K562 (cell line): ENCODE measurements at regions not wholly inside any gene's neighbourhood (a gene's known extent, or its start where the extent isn't known, plus 50 kb on each side); places are given as distances from the start of the nearest gene placed in this dataset.
A peak's percentile ranks its signal among the peaks of the same experiment; 100 is the strongest.

Source experiments
- ATAC-seq: fragments of 200-7000 bp; cut with Tn5 transposase; 3 replicates; pipeline ENCODE4 v1.9.1; 2020; ENCODE audit warnings: moderate library complexity
- BruUV-seq: library from RNA; stranded (reverse); fragments of 400-500 nt; replicated peaks from 2 replicates; lab custom pipeline; 2021; lab: Mats Ljungman, UMichigan
- CTCF ChIA-PET: fragments of 300-600 bp; formaldehyde crosslinking; extraction: SDS; loops from one replicate; lab custom pipeline; 2021; ENCODE audit warnings: low intra/inter-chr PET ratio; lab: Yijun Ruan, JAX
- POLR2A ChIA-PET: fragments of 300-600, 350-650 bp; sonication (Branson Sonifier 250); formaldehyde crosslinking; extraction: SDS; loops from one replicate; lab custom pipeline; 2021; ENCODE audit warnings: antibody characterized with exemption, inconsistent platforms; lab: Yijun Ruan, JAX
- DNase-seq, 4 experiments: peaks; one replicate each; pipeline versions ENCODE4 v3.0.0 to v3.0.0-alpha.2; 2011 to 2018; ENCODE audit warnings: low spot score in 3 of 4, mixed read lengths in 3 of 4; ENCODE audit errors: extremely low read depth in 1 of 4
- FAIRE-seq: peaks from 2 replicates; lab custom pipeline; 2011; peaks lifted over from hg19 to GRCh38; lab: Jason Lieb, UNC
- H2AFZ ChIP-seq: 2 replicates; pipeline ENCODE4 v1.6.0; 2011; ENCODE audit warnings: low read depth, low read length, control low read depth, inconsistent platforms
- H3K27ac ChIP-seq: fragments of 200-600 bp; 3 replicates; pipeline ENCODE4 v1.8.0; 2011; ENCODE audit warnings: low read depth, mild to moderate bottlenecking, control low read depth, inconsistent platforms, low read length, moderate library complexity, mixed read lengths; ENCODE audit errors: extremely low read depth
- H3K27me3 ChIP-seq, 2 experiments: fragments of 300-600 bp in 1 of 2; 2 replicates in 1 of 2; 3 replicates in 1 of 2; pipeline versions ENCODE4 v1.6.0 to v1.8.0; 2011; ENCODE audit warnings: inconsistent platforms in 2 of 2, low read length in 2 of 2, mild to moderate bottlenecking in 1 of 2, mixed read lengths in 1 of 2, moderate library complexity in 1 of 2; ENCODE audit not compliant: control insufficient read depth in 2 of 2, insufficient read depth in 2 of 2
- H3K36me3 ChIP-seq: fragments of 300-600 bp; 3 replicates; pipeline ENCODE4 v1.8.0; 2011; ENCODE audit warnings: mild to moderate bottlenecking, low read length, inconsistent platforms; ENCODE audit not compliant: control insufficient read depth, insufficient read depth
- H3K4me1 ChIP-seq, 2 experiments: fragments of 200-600 bp in 1 of 2; replicated peaks in 1 of 2; 2 replicates in 1 of 2; 3 replicates in 1 of 2; pipeline versions ENCODE4 v1.5.1 to v1.8.0; 2011; ENCODE audit warnings: inconsistent platforms in 2 of 2, low read length in 2 of 2, mild to moderate bottlenecking in 1 of 2, mixed read lengths in 1 of 2, moderate library complexity in 1 of 2; ENCODE audit not compliant: control insufficient read depth in 2 of 2, insufficient read depth in 2 of 2
- H3K4me2 ChIP-seq: 2 replicates; pipeline ENCODE4 v1.6.1; 2011; ENCODE audit warnings: low read length, control low read depth, inconsistent platforms, mixed read lengths; ENCODE audit not compliant: insufficient read depth
- H3K4me3 ChIP-seq: fragments of 200-600 bp; sonication (generic), shearing (Covaris generic); 2 replicates; pipeline ENCODE4 v1.5.1; 2016; ENCODE audit warnings: control low read depth, inconsistent platforms
- H3K79me2 ChIP-seq: fragments of 200-600 bp; 3 replicates; pipeline ENCODE4 v1.8.0; 2011; ENCODE audit warnings: low read length, inconsistent platforms; ENCODE audit not compliant: control insufficient read depth, insufficient read depth
- H3K9ac ChIP-seq, 2 experiments: 2 replicates each; pipeline versions ENCODE4 v1.6.0 to v1.6.1; 2011; ENCODE audit warnings: low read depth in 2 of 2, low read length in 2 of 2, control low read depth in 1 of 2, inconsistent platforms in 1 of 2, mild to moderate bottlenecking in 1 of 2, mixed read lengths in 1 of 2; ENCODE audit not compliant: insufficient read depth in 1 of 2
- H3K9me1 ChIP-seq: one replicate; pipeline ENCODE4 v1.6.0; 2011; ENCODE audit warnings: inconsistent platforms, mild to moderate bottlenecking, low read length, moderate library complexity; ENCODE audit not compliant: control insufficient read depth, insufficient read depth
- H3K9me3 ChIP-seq: replicated peaks from 2 replicates; pipeline ENCODE4 v1.5.1; 2011; ENCODE audit warnings: low read depth, low read length, inconsistent platforms; ENCODE audit not compliant: control insufficient read depth, insufficient read depth
- H4K20me1 ChIP-seq: replicated peaks from 2 replicates; pipeline ENCODE4 v1.6.1; 2011; ENCODE audit warnings: low read length, inconsistent platforms, mixed read lengths; ENCODE audit not compliant: control insufficient read depth, insufficient read depth
- CBFA2T3 ChIP-seq: fragments of 450-650 bp; IDR thresholded peaks from 2 replicates; pipeline ENCODE4 v1.6.1; 2017
- CREM ChIP-seq: IDR thresholded peaks from 2 replicates; pipeline ENCODE4 v1.6.1; 2014; ENCODE audit warnings: antibody characterized with exemption, low read depth
- DEAF1 ChIP-seq: fragments of 450-650 bp; formaldehyde crosslinking; IDR thresholded peaks from 2 replicates; pipeline ENCODE4 v1.4.0; 2020; ENCODE audit warnings: mild to moderate bottlenecking, moderate library complexity
- EWSR1 ChIP-seq: fragments of 450-650 bp; IDR thresholded peaks from 2 replicates; pipeline ENCODE4 v1.6.1; 2018; ENCODE audit warnings: borderline replicate concordance, mild to moderate bottlenecking, low read depth, moderate library complexity; ENCODE audit not compliant: partially characterized antibody
- FOSL1 ChIP-seq: fragments of 200-800 bp; sonication (Bioruptor generic); conservative IDR thresholded peaks from 2 replicates; pipeline ENCODE4 v1.6.1; 2016; ENCODE audit warnings: missing genetic modification characterization, missing compliant biosample characterization
- FOXA3 ChIP-seq, 2 experiments: fragments of 450-650 bp in 1 of 2; sonication (generic) in 1 of 2; formaldehyde crosslinking; IDR thresholded peaks in 1 of 2; conservative IDR thresholded peaks in 1 of 2; 2 replicates each; pipeline versions ENCODE4 v1.4.0 to v1.8.0; 2020 to 2022; ENCODE audit warnings: mild to moderate bottlenecking in 2 of 2, missing genetic modification reagents in 1 of 2
- FOXK1 ChIP-seq: sonication (generic); formaldehyde crosslinking; IDR thresholded peaks from 2 replicates; pipeline ENCODE4 v1.8.0; 2022; ENCODE audit warnings: missing genetic modification reagents, mild to moderate bottlenecking, borderline replicate concordance
- GABPA ChIP-seq: fragments of 200-800 bp; sonication (Bioruptor generic); conservative IDR thresholded peaks from 2 replicates; pipeline ENCODE4 v1.6.1; 2016; ENCODE audit warnings: low read depth, missing genetic modification characterization, missing compliant biosample characterization
- ILF3 ChIP-seq: fragments of 450-650 bp; IDR thresholded peaks from 2 replicates; pipeline ENCODE4 v1.6.1; 2018; ENCODE audit warnings: antibody characterized with exemption, mild to moderate bottlenecking, moderate library complexity, borderline replicate concordance
- JUND ChIP-seq, 2 experiments: IDR thresholded peaks; 2 replicates in 1 of 2; 3 replicates in 1 of 2; pipeline ENCODE4 v1.6.1; 2011; ENCODE audit warnings: borderline replicate concordance in 2 of 2, low read depth in 2 of 2, low read length in 2 of 2, improper control_type of control experiment in 1 of 2, missing biosample characterization in 1 of 2, missing genetic modification characterization in 1 of 2, missing genetic modification reagents in 1 of 2
- MAFG ChIP-seq: fragments of 450-650 bp; conservative IDR thresholded peaks from 2 replicates; pipeline ENCODE4 v1.6.1; 2016; ENCODE audit warnings: missing genetic modification characterization, missing compliant biosample characterization
- MAX ChIP-seq: sonication (generic); formaldehyde crosslinking; IDR thresholded peaks from 2 replicates; pipeline ENCODE4 v1.9.0; 2022; ENCODE audit warnings: mild to moderate bottlenecking, missing genetic modification reagents
- MCM5 ChIP-seq: fragments of 450-650 bp; IDR thresholded peaks from 2 replicates; pipeline ENCODE4 v1.6.1; 2016; ENCODE audit warnings: low read depth
- NFE2 ChIP-seq: IDR thresholded peaks from 2 replicates; pipeline ENCODE4 v1.6.1; 2014; ENCODE audit warnings: antibody characterized with exemption, low read depth
- PREB ChIP-seq: sonication (generic); formaldehyde crosslinking; IDR thresholded peaks from 2 replicates; pipeline ENCODE4 v1.8.1; 2023; ENCODE audit warnings: mild to moderate bottlenecking, missing genetic modification reagents
- TCF7L2 ChIP-seq: fragments of 150-350 bp; IDR thresholded peaks from 2 replicates; pipeline ENCODE4 v1.6.1; 2016; ENCODE audit warnings: low read depth, mild to moderate bottlenecking, low read length, moderate library complexity
- ZBTB8A ChIP-seq: fragments of 450-650 bp; IDR thresholded peaks from 2 replicates; pipeline ENCODE4 v1.6.1; 2018; ENCODE audit warnings: mild to moderate bottlenecking, moderate library complexity; ENCODE audit not compliant: partially characterized antibody
- ZNF121 ChIP-seq: sonication (generic); formaldehyde crosslinking; conservative IDR thresholded peaks from 2 replicates; pipeline ENCODE4 v1.8.0; 2022; ENCODE audit warnings: missing genetic modification reagents
- ZNF445 ChIP-seq: fragments of 250-450 bp; sonication (Bioruptor Pico); IDR thresholded peaks from 2 replicates; pipeline ENCODE4 v1.4.0; 2020; ENCODE audit warnings: low read depth, mild to moderate bottlenecking, moderate library complexity
- ZNF830 ChIP-seq: fragments of 250-450 bp; sonication (Bioruptor Pico); IDR thresholded peaks from 2 replicates; pipeline ENCODE4 v1.5.0; 2021; ENCODE audit warnings: mild to moderate bottlenecking
- WGBS: fragments of 100-300 bp; shearing (Covaris generic); methylation state at CpG from one replicate; pipeline ENCODE4 v1.1.6; 2016; ENCODE audit warnings: low coverage, mixed read lengths; ENCODE audit not compliant: insufficient coverage; ENCODE audit errors: missing lambda C conversion rate; 5-methylcytosine and 5-hydroxymethylcytosine counted together
- in situ Hi-C: fragments of 300-500 bp; cut with MboI; formaldehyde crosslinking; loops from 4 replicates; pipeline ENCODE4 v1.15.0; 2018; ENCODE audit warnings: inconsistent platforms, mixed read lengths
- intact Hi-C: fragments of 100-400 bp; cut with micrococcal nuclease; formaldehyde crosslinking; loops from 2 replicates; pipeline ENCODE4 v1.14.2; 2022

- Histone ChIP-seq H3K4me1 (peaks cover 9 to 33% of the 10 kb centered on the region in 2 experiments; a peak in 4 of 5 replicates), H4K20me1 (no peaks in the 10 kb centered on the region), H3K4me2 (peak overlapping the region; percentile 4), H3K4me3 (no peak overlapping the region), H3K27me3 (no peaks in the 10 kb centered on the region), H2AFZ (peak overlapping the region; percentile 64), H3K36me3 (no peaks in the 10 kb centered on the region), H3K9ac (no peak overlapping the region; a peak in 1 of 4 replicates), H3K79me2 (no peaks in the 10 kb centered on the region), H3K9me1 (no peaks in the 10 kb centered on the region), H3K27ac (peak overlapping the region; percentile 8), H3K9me3 (no peaks in the 10 kb centered on the region)
- FAIRE-seq: peak; percentile 72
- ATAC-seq: peak; percentile 77
- WGBS: 35% methylated on average over 12 of the region's 12 CpGs
- intact Hi-C loops: no loop called here
- ChIA-PET POLR2A (interaction anchor here (0.6 kb wide), 2 partner anchors 117 to 221 kb away, joined by 3 read pairs; no protein-coding TSS in a partner anchor), CTCF (no interaction called here)
- in situ Hi-C loops: no loop called here
- BruUV-seq: no TSS peak
- DNase-seq: peak; percentile 33 to 78 (median 56)
- no peak for TF ChIP-seq FOXA3 (CRISPR knock-in tag; conservative IDR thresholded peaks at IDR 0.05 in 1 of 2, IDR thresholded peaks at IDR 0.05 in 1 of 2)
- TF ChIP-seq ZNF445: no peak
- no peak for TF ChIP-seq PREB (CRISPR knock-in tag)
- no peak for TF ChIP-seq ZNF830 (CRISPR knock-in tag)
- TF ChIP-seq MAFG (tag): no peak
- peak; percentile 32; the same call in 1 of the 2 replicates for TF ChIP-seq NFE2
- TF ChIP-seq CBFA2T3: peak; percentile 71
- TF ChIP-seq GABPA: no peak
- TF ChIP-seq MCM5: no peak
- no peak for TF ChIP-seq DEAF1 (CRISPR knock-in tag)
- no peak for TF ChIP-seq TCF7L2
- no peak for TF ChIP-seq EWSR1
- peak; percentile 69 for TF ChIP-seq ZNF121 (CRISPR knock-in tag)
- no peak for TF ChIP-seq ILF3
- no peak for TF ChIP-seq ZBTB8A
- TF ChIP-seq CREM: peak; percentile 12; the same call in 1 of the 2 replicates
- no peak for TF ChIP-seq FOXK1 (CRISPR knock-in tag)
- TF ChIP-seq FOSL1: 0 out of 2 replicates have a peak, but pooled peaks have one; percentile 24
- peak; percentile 64; the same call in 1 of the 2 replicates for TF ChIP-seq MAX (CRISPR knock-in tag)
- TF ChIP-seq JUND (IDR thresholded peaks at IDR 0.05; ENCODE audit: borderline replicate concordance, low read depth, low read length): peak; percentile 42; the same call in 1 of the 2 replicates
- TF ChIP-seq JUND (tag; IDR thresholded peaks at IDR 0.05; ENCODE audit: borderline replicate concordance, low read depth, low read length): no peak
Observed at GRCh38 chr21:35138665-35139381, 89.7 kb upstream of the RUNX1 start.
